ENCODE measurements at regions not wholly inside any gene's neighbourhood (a gene's known extent, or its start where the extent isn't known, plus 50 kb on each side); places are given as distances from the start of the nearest gene placed in this dataset.
A peak's percentile ranks its signal among the peaks of the same experiment; 100 is the strongest.
"Not testable (repeated sequence)": the region's sequence is repeated elsewhere in the genome, so short reads cannot be mapped to it uniquely, and the experiment has no call there.

- DNase-seq: no peak
Observed at GRCh38 chr3:88291486-88291885, 141.7 kb downstream of the C3orf38 start.

- peak; percentile 9 for DNase-seq
Observed at GRCh38 chr3:88298189-88298588, 148.4 kb downstream of the C3orf38 start.

- no peak for DNase-seq
Observed at GRCh38 chr3:88301273-88301995, 151.7 kb downstream of the C3orf38 start.

GRCh38 chr3:88301996-88302393, 152.2 kb downstream of the C3orf38 start:
- no peak for DNase-seq

- not testable (repeated sequence) for DNase-seq
Observed at GRCh38 chr3:88303331-88303904, 153.7 kb downstream of the C3orf38 start.

GRCh38 chr3:88307666-88308065, 157.9 kb downstream of the C3orf38 start:
- DNase-seq: no peak

GRCh38 chr3:88311826-88312225, 162.1 kb downstream of the C3orf38 start:
- DNase-seq: peak; percentile 4

- DNase-seq: peak; percentile 66
Observed at GRCh38 chr3:88312256-88312655, 162.5 kb downstream of the C3orf38 start.

GRCh38 chr3:88318067-88318466, 168.3 kb downstream of the C3orf38 start:
- no peak for DNase-seq

GRCh38 chr3:88321363-88322050, 171.7 kb downstream of the C3orf38 start:
- peak; percentile 24 for DNase-seq

- no peak for DNase-seq
Observed at GRCh38 chr3:88324788-88325187, 175.0 kb downstream of the C3orf38 start.

- DNase-seq: no peak
Observed at GRCh38 chr3:88334187-88334868, 184.6 kb downstream of the C3orf38 start.

- no peak for DNase-seq
Observed at GRCh38 chr3:88336894-88337293, 187.1 kb downstream of the C3orf38 start.

- DNase-seq: no peak
Observed at GRCh38 chr3:88343264-88343663, 193.5 kb downstream of the C3orf38 start.

GRCh38 chr3:88346643-88347042, 196.9 kb downstream of the C3orf38 start:
- DNase-seq: no peak

GRCh38 chr3:88362428-88362827, 212.7 kb downstream of the C3orf38 start:
- no peak for DNase-seq

GRCh38 chr3:88364926-88365325, 215.2 kb downstream of the C3orf38 start:
- no peak for DNase-seq

GRCh38 chr3:88369337-88369736, 219.6 kb downstream of the C3orf38 start:
- DNase-seq: no peak

- no peak for DNase-seq
Observed at GRCh38 chr3:88369767-88370166, 220.0 kb downstream of the C3orf38 start.

GRCh38 chr3:88385090-88385489, 235.3 kb downstream of the C3orf38 start:
- DNase-seq: no peak

GRCh38 chr3:88398581-88398980, 248.8 kb downstream of the C3orf38 start:
- no peak for DNase-seq

GRCh38 chr3:88403319-88403718, 253.6 kb downstream of the C3orf38 start:
- DNase-seq: no peak

- no peak for DNase-seq
Observed at GRCh38 chr3:88408097-88408496, 258.3 kb downstream of the C3orf38 start.

Measured in renal pelvis (tissue), 1 donor.